A549 (cell line): ENCODE measurements at regions not wholly inside any gene's neighbourhood (a gene's known extent, or its start where the extent isn't known, plus 50 kb on each side); places are given as distances from the start of the nearest gene placed in this dataset.

Experiments
- ATAC-seq, 2 experiments: fragments of 200-7000 bp in 1 of 2; fragments of >200 bp in 1 of 2; cut with Nextera tagmentation in 1 of 2; cut with Tn5 transposase in 1 of 2; 3 replicates each; pipeline versions ENCODE4 v1.8.0 to v1.9.1; 2018 to 2020; ENCODE audit warnings: mild to moderate bottlenecking in 1 of 2, moderate library complexity in 1 of 2
- CTCF ChIA-PET: fragments of 300-600 bp; sonication (Branson Sonifier 250); formaldehyde crosslinking; extraction: SDS; loops from one replicate; lab custom pipeline; 2021; ENCODE audit warnings: antibody characterized with exemption, inconsistent platforms; lab: Yijun Ruan, JAX
- POLR2A ChIA-PET: fragments of 350-600 bp; formaldehyde crosslinking; extraction: SDS; loops from one replicate; lab custom pipeline; 2021; ENCODE audit warnings: antibody characterized with exemption, inconsistent platforms; lab: Yijun Ruan, JAX
- DNase-seq, 2 experiments: peaks; one replicate each; pipeline versions ENCODE4 v3.0.0 to v3.0.0-alpha.2; 2011 to 2016; ENCODE audit warnings: low read depth in 1 of 2, low spot score in 1 of 2
- FAIRE-seq: peaks from 2 replicates; lab custom pipeline; 2011; peaks lifted over from hg19 to GRCh38; lab: Jason Lieb, UNC
- H3K27ac ChIP-seq, 2 experiments: fragments of >200 bp; sonication (Bioruptor Twin); formaldehyde crosslinking; 3 replicates each; pipeline ENCODE4 v1.5.1; 2016 to 2017
- H3K4me1 ChIP-seq: fragments of >200 bp; sonication (Bioruptor Twin); formaldehyde crosslinking; 3 replicates; pipeline ENCODE4 v1.6.1; 2016
- H3K4me2 ChIP-seq: fragments of >200 bp; sonication (Bioruptor Twin); formaldehyde crosslinking; 3 replicates; pipeline ENCODE4 v1.6.1; 2016
- H3K4me3 ChIP-seq: fragments of >200 bp; sonication (Bioruptor Twin); formaldehyde crosslinking; 3 replicates; pipeline ENCODE4 v1.5.1; 2016
- H3K9me3 ChIP-seq: fragments of >200 bp; sonication (Bioruptor Twin); formaldehyde crosslinking; 3 replicates; pipeline ENCODE4 v1.6.1; 2016
- CHD4 ChIP-seq: fragments of 200-600 bp; sonication (generic); IDR thresholded peaks from 2 replicates; pipeline ENCODE4 v1.6.1; 2016; ENCODE audit warnings: antibody characterized with exemption, mild to moderate bottlenecking, borderline replicate concordance
- CTCF ChIP-seq: fragments of >200 bp; sonication (Bioruptor Twin); formaldehyde crosslinking; IDR thresholded peaks from 3 replicates; pipeline ENCODE4 v1.5.1; 2016
- EHMT2 ChIP-seq: fragments of 200-600 bp; sonication (generic); IDR thresholded peaks from 2 replicates; pipeline ENCODE4 v1.6.1; 2016; ENCODE audit warnings: antibody characterized with exemption, low read depth, mild to moderate bottlenecking, moderate library complexity
- EP300 ChIP-seq, 2 experiments: fragments of >200 bp; sonication (Bioruptor Twin); formaldehyde crosslinking; IDR thresholded peaks; 2 replicates in 1 of 2; 3 replicates in 1 of 2; pipeline ENCODE4 v1.6.1; 2016 to 2017
- ESRRA ChIP-seq: fragments of 150-350 bp; IDR thresholded peaks from 2 replicates; pipeline ENCODE4 v1.6.1; 2014; ENCODE audit warnings: mild to moderate bottlenecking, low read length, borderline replicate concordance
- HES2 ChIP-seq: fragments of >200 bp; sonication (Bioruptor Twin); formaldehyde crosslinking; IDR thresholded peaks from 2 replicates; pipeline ENCODE4 v1.6.1; 2016
- HOXA7 ChIP-seq: fragments of 250-450 bp; sonication (Bioruptor Pico); IDR thresholded peaks from 2 replicates; pipeline ENCODE4 v1.5.0; 2020; ENCODE audit warnings: mild to moderate bottlenecking, moderate library complexity
- KDM1A ChIP-seq: fragments of 200-600 bp; sonication (generic); IDR thresholded peaks from 2 replicates; pipeline ENCODE4 v1.6.1; 2016; ENCODE audit warnings: low read depth, mild to moderate bottlenecking
- KDM5A ChIP-seq: fragments of 200-600 bp; sonication (generic); IDR thresholded peaks from 2 replicates; pipeline ENCODE4 v1.6.1; 2016; ENCODE audit warnings: antibody characterized with exemption, mild to moderate bottlenecking
- MYC ChIP-seq: IDR thresholded peaks from 2 replicates; pipeline ENCODE4 v1.6.1; 2012; ENCODE audit warnings: mild to moderate bottlenecking, inconsistent platforms, low read length, improper control_type of control experiment, borderline replicate concordance
- NFE2L2 ChIP-seq: fragments of 150-350 bp; conservative IDR thresholded peaks from 2 replicates; pipeline ENCODE4 v1.6.1; 2014; ENCODE audit warnings: low read length
- PHF8 ChIP-seq: fragments of 200-600 bp; sonication (generic); IDR thresholded peaks from 2 replicates; pipeline ENCODE4 v1.6.1; 2016; ENCODE audit warnings: low read depth, mild to moderate bottlenecking, antibody characterized with exemption, moderate library complexity, borderline replicate concordance
- RAD21 ChIP-seq, 2 experiments: fragments of >200 bp in 1 of 2; sonication (Bioruptor Twin) in 1 of 2; formaldehyde crosslinking in 1 of 2; IDR thresholded peaks in 1 of 2; conservative IDR thresholded peaks in 1 of 2; 2 replicates in 1 of 2; 3 replicates in 1 of 2; pipeline ENCODE4 v1.6.1; 2012 to 2018; ENCODE audit warnings: inconsistent platforms in 1 of 2
- REST ChIP-seq: fragments of 200-600 bp; sonication (generic); IDR thresholded peaks from 2 replicates; pipeline ENCODE4 v1.6.1; 2016; ENCODE audit warnings: antibody characterized with exemption, mild to moderate bottlenecking, moderate library complexity
- RNF2 ChIP-seq: fragments of 200-600 bp; sonication (generic); IDR thresholded peaks from 2 replicates; pipeline ENCODE4 v1.6.1; 2016; ENCODE audit warnings: low read depth, mild to moderate bottlenecking, antibody characterized with exemption, moderate library complexity, borderline replicate concordance
- SMC3 ChIP-seq: fragments of >200 bp; sonication (Bioruptor Twin); formaldehyde crosslinking; IDR thresholded peaks from 3 replicates; pipeline ENCODE4 v1.6.1; 2018; ENCODE audit warnings: inconsistent platforms
- TFCP2L1 ChIP-seq: fragments of 250-450 bp; sonication (Bioruptor Pico); IDR thresholded peaks from 2 replicates; pipeline ENCODE4 v1.5.0; 2021; ENCODE audit warnings: mild to moderate bottlenecking
- USF2 ChIP-seq: fragments of 450-650 bp; IDR thresholded peaks from 2 replicates; pipeline ENCODE4 v1.6.1; 2014; ENCODE audit warnings: antibody characterized with exemption
- ZFP36 ChIP-seq: fragments of 450-650 bp; IDR thresholded peaks from 2 replicates; pipeline ENCODE4 v1.6.1; 2014; ENCODE audit warnings: borderline replicate concordance; ENCODE audit not compliant: partially characterized antibody
- WGBS: methylation state at CpG from one replicate; pipeline ENCODE4 v1.1.6; 2017; ENCODE audit errors: missing lambda C conversion rate; 5-methylcytosine and 5-hydroxymethylcytosine counted together

- WGBS, result 0% methylated on average over 3 of the region's 3 CpGs
- Histone ChIP-seq H3K4me1 (no peaks in the 10 kb centered on the region), H3K4me3 (no peak overlapping the region), H3K4me2 (no peak overlapping the region), H3K9me3 (no peaks in the 10 kb centered on the region), H3K27ac (no peak overlapping the region)
- DNase-seq, result peak; percentile 33 to 77
- peak; percentile 98 for ATAC-seq
- TF ChIP-seq ESRRA (no peak), EHMT2 (no peak), CTCF (peak; percentile 57), SMC3 (peak; percentile 51), RAD21 (conservative IDR thresholded peaks at IDR 0.05 in 1 of 2, IDR thresholded peaks at IDR 0.05 in 1 of 2) (peak; percentile 77 to 83)
- peak; percentile 46 for FAIRE-seq
- ChIA-PET POLR2A (no interaction called here), CTCF (interaction anchor here (0.6 to 1.2 kb wide), 7 partner anchors 8 to 606 kb away, joined by 3 to 5 read pairs (median 4); no protein-coding TSS in a partner anchor)
These were observed 412.3 kb downstream of the RPS29 start for GRCh38 chr14:49173765-49174373.

- no peak for DNase-seq
- ChIA-PET CTCF (no interaction called here), POLR2A (no interaction called here)
- H3K4me1 ChIP-seq, result no peaks in the 10 kb centered on the region
- H3K27ac ChIP-seq, result no peak overlapping the region
- H3K4me2 ChIP-seq, result no peak overlapping the region
- ATAC-seq, result no peak
- WGBS, result 0% methylated on average over 2 of the region's 2 CpGs
- no peaks in the 10 kb centered on the region for H3K9me3 ChIP-seq
- FAIRE-seq, result no peak
- TF ChIP-seq EHMT2, result no peak
- TF ChIP-seq RNF2, result no peak
- no peak for TF ChIP-seq HES2
- TF ChIP-seq ZFP36, result no peak
- no peak for TF ChIP-seq HOXA7 (CRISPR knock-in tag)
- TF ChIP-seq CHD4, result no peak
- no peak for TF ChIP-seq TFCP2L1 (CRISPR knock-in tag)
- no peak for TF ChIP-seq REST
- TF ChIP-seq USF2, result no peak
- TF ChIP-seq KDM1A, result no peak
- TF ChIP-seq KDM5A, result no peak
- TF ChIP-seq EP300 (IDR thresholded peaks at IDR 0.05), result no peak
- TF ChIP-seq PHF8, result no peak
- no peak for TF ChIP-seq NFE2L2
- no peak for TF ChIP-seq MYC
- TF ChIP-seq, all 56 proteins: peak for 0
- H3K4me3 ChIP-seq, result no peak overlapping the region
These were observed 422.1 kb downstream of the RPS29 start for GRCh38 chr14:49164074-49164473.
